ENCODE measurements at regions not wholly inside any gene's neighbourhood (a gene's known extent, or its start where the extent isn't known, plus 50 kb on each side); places are given as distances from the start of the nearest gene placed in this dataset.

GRCh38 chrX:112910418-112910817 is 69.8 kb upstream of the AMOT start:
- H3K36me3 Mint-ChIP-seq (ENCODE audit: insufficient read depth, unreplicated experiment): no peaks in the 10 kb centered on the region
- no peaks in the 10 kb centered on the region for H3K27me3 Mint-ChIP-seq (ENCODE audit: unreplicated experiment)
- no TSS peak for BruUV-seq (replicated peaks)
- no peak for DNase-seq
- H3K27ac Mint-ChIP-seq (ENCODE audit: unreplicated experiment): no peak overlapping the region
- TF ChIP-seq, protein P1, sequence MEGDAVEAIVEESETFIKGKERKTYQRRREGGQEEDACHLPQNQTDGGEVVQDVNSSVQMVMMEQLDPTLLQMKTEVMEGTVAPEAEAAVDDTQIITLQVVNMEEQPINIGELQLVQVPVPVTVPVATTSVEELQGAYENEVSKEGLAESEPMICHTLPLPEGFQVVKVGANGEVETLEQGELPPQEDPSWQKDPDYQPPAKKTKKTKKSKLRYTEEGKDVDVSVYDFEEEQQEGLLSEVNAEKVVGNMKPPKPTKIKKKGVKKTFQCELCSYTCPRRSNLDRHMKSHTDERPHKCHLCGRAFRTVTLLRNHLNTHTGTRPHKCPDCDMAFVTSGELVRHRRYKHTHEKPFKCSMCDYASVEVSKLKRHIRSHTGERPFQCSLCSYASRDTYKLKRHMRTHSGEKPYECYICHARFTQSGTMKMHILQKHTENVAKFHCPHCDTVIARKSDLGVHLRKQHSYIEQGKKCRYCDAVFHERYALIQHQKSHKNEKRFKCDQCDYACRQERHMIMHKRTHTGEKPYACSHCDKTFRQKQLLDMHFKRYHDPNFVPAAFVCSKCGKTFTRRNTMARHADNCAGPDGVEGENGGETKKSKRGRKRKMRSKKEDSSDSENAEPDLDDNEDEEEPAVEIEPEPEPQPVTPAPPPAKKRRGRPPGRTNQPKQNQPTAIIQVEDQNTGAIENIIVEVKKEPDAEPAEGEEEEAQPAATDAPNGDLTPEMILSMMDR (IDR thresholded peaks at IDR 0.05; ENCODE audit: unreplicated experiment): no peak
- CTCF ChIA-PET: no interaction called here
- intact Hi-C loops (cut with micrococcal nuclease; ENCODE audit: unreplicated experiment): no loop called here
- H3K9me3 Mint-ChIP-seq (ENCODE audit: low read depth, unreplicated experiment): peaks cover 5% of the 10 kb centered on the region
- no peak overlapping the region for H3K4me3 Mint-ChIP-seq (ENCODE audit: low read depth, unreplicated experiment)
- no peaks in the 10 kb centered on the region for H3K4me1 Mint-ChIP-seq (ENCODE audit: low read depth, unreplicated experiment)

DNA sequence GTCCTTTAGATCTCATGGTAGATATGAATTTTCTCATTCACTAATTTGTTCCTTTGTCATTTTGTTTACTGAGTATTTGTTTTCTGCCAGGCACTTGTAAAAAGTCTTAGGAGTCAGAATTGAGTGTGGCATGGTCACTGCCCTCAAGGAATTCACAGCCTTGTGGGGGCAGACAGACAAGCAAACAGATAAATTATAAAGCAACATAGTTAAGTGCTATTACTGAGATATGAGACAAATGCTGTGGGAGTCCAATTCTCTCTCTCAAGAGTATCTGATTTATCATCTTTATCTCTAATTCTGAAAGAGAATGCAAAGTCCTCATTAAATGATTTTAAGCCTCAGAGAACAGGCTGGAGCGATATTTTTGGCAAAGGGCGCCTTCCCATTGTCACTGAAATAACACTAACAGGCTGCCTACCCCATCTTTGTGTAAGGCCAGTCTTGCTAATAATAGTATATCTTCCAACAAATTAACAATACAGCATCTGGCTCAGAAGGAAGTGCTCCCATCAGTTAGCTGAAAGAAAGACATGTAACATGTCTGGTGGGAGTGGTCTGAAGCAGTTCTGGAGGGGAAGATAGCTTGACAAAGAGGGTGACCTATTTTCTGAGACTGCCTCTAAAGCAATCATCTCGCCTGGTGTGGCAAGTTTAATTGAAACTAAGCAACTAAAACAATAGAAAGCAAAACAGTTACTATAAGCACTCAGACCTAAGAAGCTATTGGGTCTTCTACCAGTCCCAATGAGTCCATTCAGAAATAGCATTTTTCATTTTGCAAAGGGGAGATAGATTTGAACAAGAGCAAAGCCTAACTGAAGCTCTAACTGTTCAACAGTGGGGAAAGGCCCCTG is 61.5 kb upstream of the AMOT start:
- Mint-ChIP-seq H3K27me3 (ENCODE audit: unreplicated experiment) (no peaks in the 10 kb centered on the region), H3K9me3 (ENCODE audit: low read depth, unreplicated experiment) (peaks cover 3% of the 10 kb centered on the region), H3K27ac (ENCODE audit: unreplicated experiment) (no peak overlapping the region), H3K4me3 (ENCODE audit: low read depth, unreplicated experiment) (no peak overlapping the region), H3K4me1 (ENCODE audit: low read depth, unreplicated experiment) (no peaks in the 10 kb centered on the region), H3K36me3 (ENCODE audit: insufficient read depth, unreplicated experiment) (no peaks in the 10 kb centered on the region)
- DNase-seq: no peak
- intact Hi-C loops (cut with micrococcal nuclease; ENCODE audit: unreplicated experiment): no loop called here
- BruUV-seq (replicated peaks): no TSS peak
- CTCF ChIA-PET: no interaction called here
- TF ChIP-seq, protein P1 (IDR thresholded peaks at IDR 0.05; ENCODE audit: unreplicated experiment): no peak

GRCh38 chrX:112896051-112896450 is 55.4 kb upstream of the AMOT start:
- intact Hi-C loops (cut with micrococcal nuclease; ENCODE audit: unreplicated experiment): no loop called here
- CTCF ChIA-PET: no interaction called here
- TF ChIP-seq, protein P1 (IDR thresholded peaks at IDR 0.05; ENCODE audit: unreplicated experiment): no peak
- BruUV-seq (replicated peaks): no TSS peak
- Mint-ChIP-seq H3K4me3 (ENCODE audit: low read depth, unreplicated experiment) (no peak overlapping the region), H3K36me3 (ENCODE audit: insufficient read depth, unreplicated experiment) (no peaks in the 10 kb centered on the region), H3K9me3 (ENCODE audit: low read depth, unreplicated experiment) (peaks cover 3% of the 10 kb centered on the region), H3K27ac (ENCODE audit: unreplicated experiment) (no peak overlapping the region), H3K27me3 (ENCODE audit: unreplicated experiment) (no peaks in the 10 kb centered on the region), H3K4me1 (ENCODE audit: low read depth, unreplicated experiment) (no peaks in the 10 kb centered on the region)
- no peak for DNase-seq

Measured in Calu3 (cell line).